HepG2 (cell line): ENCODE measurements at regions not wholly inside any gene's neighbourhood (a gene's known extent, or its start where the extent isn't known, plus 50 kb on each side); places are given as distances from the start of the nearest gene placed in this dataset.

Experiments used
- ATAC-seq: fragments of 200-7000 bp; cut with Tn5 transposase; 3 replicates; pipeline ENCODE4 v1.9.1; 2020; ENCODE audit warnings: mild to moderate bottlenecking, moderate library complexity
- BruUV-seq: library from RNA; stranded (reverse); fragments of 400-500 nt; replicated peaks from 2 replicates; lab custom pipeline; 2021; lab: Mats Ljungman, UMichigan
- CTCF ChIA-PET: fragments of 300-600 bp; formaldehyde crosslinking; extraction: SDS; loops from one replicate; lab custom pipeline; 2021; ENCODE audit warnings: low total read pairs, inconsistent platforms, low intra/inter-chr PET ratio; lab: Yijun Ruan, JAX
- POLR2A ChIA-PET: fragments of 350-600 bp; sonication (Branson Sonifier 250); formaldehyde crosslinking; loops from one replicate; lab custom pipeline; 2020; ENCODE audit warnings: antibody characterized with exemption, inconsistent platforms; lab: Yijun Ruan, JAX
- DNase-seq: peaks from one replicate; pipeline ENCODE4 v3.0.0-alpha.2; 2015; ENCODE audit warnings: low spot score
- FAIRE-seq: peaks from 3 replicates; lab custom pipeline; 2011; peaks lifted over from hg19 to GRCh38; lab: Jason Lieb, UNC
- H2AFZ ChIP-seq: one replicate; pipeline ENCODE4 v1.6.1; 2011; ENCODE audit warnings: low read length, inconsistent platforms
- H3K27ac ChIP-seq: fragments of 300-600 bp; 3 replicates; pipeline ENCODE4 v1.8.0; 2011; ENCODE audit warnings: mixed run types, mild to moderate bottlenecking, mixed read lengths, low read length, inconsistent platforms; ENCODE audit not compliant: insufficient read depth; ENCODE audit errors: extremely low read length
- H3K27me3 ChIP-seq, 2 experiments: fragments of 200-600 bp in 1 of 2; 2 replicates in 1 of 2; 3 replicates in 1 of 2; pipeline versions ENCODE4 v1.6.0 to v1.8.0; 2011; ENCODE audit warnings: low read length in 2 of 2, mild to moderate bottlenecking in 2 of 2, moderate library complexity in 2 of 2, inconsistent platforms in 1 of 2; ENCODE audit not compliant: insufficient read depth in 2 of 2, control insufficient read depth in 1 of 2
- H3K36me3 ChIP-seq, 2 experiments: fragments of 200-600 bp in 1 of 2; replicated peaks in 1 of 2; 2 replicates in 1 of 2; 3 replicates in 1 of 2; pipeline versions ENCODE4 v1.5.1 to v1.8.0; 2011; ENCODE audit warnings: low read length in 2 of 2, inconsistent platforms in 1 of 2; ENCODE audit not compliant: insufficient read depth in 2 of 2, control insufficient read depth in 1 of 2
- H3K4me1 ChIP-seq: 2 replicates; pipeline ENCODE4 v1.5.1; 2012; ENCODE audit warnings: low read length, inconsistent platforms; ENCODE audit not compliant: insufficient read depth
- H3K4me2 ChIP-seq: 2 replicates; pipeline ENCODE4 v1.6.0; 2011; ENCODE audit warnings: low read depth, low read length, inconsistent platforms
- H3K4me3 ChIP-seq, 3 experiments: fragments of 200-600 bp in 1 of 3; sonication (generic), shearing (Covaris generic) in 1 of 3; replicated peaks in 1 of 3; 2 replicates each; pipeline ENCODE4 v1.5.1; 2011 to 2016; ENCODE audit warnings: low read length in 3 of 3, inconsistent platforms in 2 of 3, low read depth in 2 of 3, mild to moderate bottlenecking in 2 of 3, control low read depth in 1 of 3, mixed read lengths in 1 of 3; ENCODE audit not compliant: insufficient read depth in 1 of 3
- H3K79me2 ChIP-seq: one replicate; pipeline ENCODE4 v1.6.1; 2011; ENCODE audit warnings: low read length, inconsistent platforms; ENCODE audit not compliant: insufficient read depth
- H3K9ac ChIP-seq: 2 replicates; pipeline ENCODE4 v1.6.0; 2011; ENCODE audit warnings: mild to moderate bottlenecking, low read depth, low read length, inconsistent platforms; ENCODE audit not compliant: insufficient read depth
- H3K9me3 ChIP-seq: 2 replicates; pipeline ENCODE4 v1.5.1; 2012; ENCODE audit warnings: mild to moderate bottlenecking, low read length
- H4K20me1 ChIP-seq: 2 replicates; pipeline ENCODE4 v1.6.0; 2011; ENCODE audit warnings: inconsistent platforms, mild to moderate bottlenecking, low read length, moderate library complexity; ENCODE audit not compliant: insufficient read depth
- ARHGAP35 ChIP-seq: sonication (generic); formaldehyde crosslinking; IDR thresholded peaks from 2 replicates; pipeline ENCODE4 v1.9.0; 2022; ENCODE audit warnings: mild to moderate bottlenecking, inconsistent platforms, moderate library complexity, missing genetic modification reagents, borderline replicate concordance
- NFYC ChIP-seq: IDR thresholded peaks from 2 replicates; pipeline ENCODE4 v1.6.1; 2016; ENCODE audit warnings: missing genetic modification reagents, missing compliant biosample characterization
- PTBP1 ChIP-seq: fragments of 200-400 bp; formaldehyde crosslinking; IDR thresholded peaks from 2 replicates; pipeline ENCODE4 v1.6.1; 2018; ENCODE audit warnings: low read length, low read depth; ENCODE audit not compliant: poor library complexity, severe bottlenecking
- SMAD3 ChIP-seq: sonication (generic); formaldehyde crosslinking; IDR thresholded peaks from 2 replicates; pipeline ENCODE4 v1.4.0; 2020; ENCODE audit warnings: missing genetic modification reagents
- TOPORS ChIP-seq: sonication (generic); formaldehyde crosslinking; IDR thresholded peaks from 2 replicates; pipeline ENCODE4 v1.8.0; 2023; ENCODE audit warnings: mild to moderate bottlenecking, missing genetic modification reagents
- WGBS: methylation state at CpG from one replicate; pipeline ENCODE4 v1.1.6; 2017; ENCODE audit warnings: low lambda C conversion rate; 5-methylcytosine and 5-hydroxymethylcytosine counted together
- in situ Hi-C: cut with HindIII; loops from 2 replicates; pipeline ENCODE4 v1.10.0; 2017; ENCODE audit warnings: low pct_unique_long_range_greater_than_20kb; ENCODE audit not compliant: extremely low pct_ligation_motif_present
- intact Hi-C: fragments of 100-400 bp; cut with micrococcal nuclease; formaldehyde crosslinking; loops from one replicate; pipeline ENCODE4 v1.10.0; 2022; ENCODE audit not compliant: unreplicated experiment
- TF ChIP-seq, protein P1 (sequence below): IDR thresholded peaks from 2 replicates; pipeline ENCODE4 v1.6.1; 2016
- TF ChIP-seq, protein P2 (sequence below): sonication (generic); formaldehyde crosslinking; IDR thresholded peaks from 2 replicates; pipeline ENCODE4 v1.4.0; 2020; ENCODE audit warnings: mild to moderate bottlenecking, missing genetic modification reagents

DNA sequence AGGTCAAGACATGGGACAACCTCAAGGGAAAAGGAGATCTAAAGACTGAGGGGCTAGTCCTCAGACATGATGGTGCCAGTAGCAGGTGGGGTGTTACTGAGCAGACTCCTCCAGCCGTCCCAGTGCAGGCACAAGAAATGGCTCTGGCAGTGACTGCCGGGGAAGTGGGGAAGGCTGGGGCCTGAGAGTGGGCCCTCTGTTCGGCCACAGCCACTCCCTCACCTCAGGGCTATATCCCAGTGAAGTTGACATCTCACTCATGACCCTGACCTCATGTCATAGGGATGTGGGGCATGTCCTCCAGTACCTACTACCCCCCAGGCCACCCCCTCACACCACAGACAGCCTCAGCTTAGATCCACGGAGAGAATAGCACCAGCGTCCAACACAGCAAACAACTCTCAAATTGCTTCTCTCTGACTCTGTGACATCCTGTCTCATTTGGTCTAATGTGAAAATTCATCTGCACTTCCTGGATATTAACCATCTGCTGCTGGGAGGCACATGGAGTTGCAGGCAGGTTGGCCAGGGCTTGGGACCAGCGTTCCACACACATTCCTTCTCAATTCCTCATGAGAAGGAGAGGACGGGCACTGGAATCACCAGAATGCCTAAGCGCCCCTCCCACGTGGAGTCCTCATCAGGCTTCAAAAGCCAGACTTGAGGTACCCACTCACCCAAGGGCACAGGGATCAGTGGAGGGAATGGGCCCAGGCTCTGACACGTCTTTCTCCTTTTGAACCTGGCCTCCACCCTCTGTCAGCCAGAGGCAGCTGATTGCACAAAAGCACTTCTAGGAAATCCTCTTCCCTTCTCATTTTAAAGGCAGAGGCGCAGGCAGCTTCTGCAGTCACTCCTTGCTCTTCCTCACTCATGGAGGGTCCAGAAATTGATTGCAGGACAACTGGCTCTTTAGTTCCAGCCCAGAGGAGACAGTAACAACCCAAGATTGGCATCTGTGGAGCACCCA lies 163.6 kb upstream of the CST7 start:
- TF ChIP-seq ARHGAP35 (CRISPR knock-in tag) (no peak), PTBP1 (no peak), NFYC (CRISPR knock-in tag) (no peak), SMAD3 (CRISPR knock-in tag) (no peak), TOPORS (CRISPR knock-in tag) (no peak)
- TF ChIP-seq, protein P1, sequence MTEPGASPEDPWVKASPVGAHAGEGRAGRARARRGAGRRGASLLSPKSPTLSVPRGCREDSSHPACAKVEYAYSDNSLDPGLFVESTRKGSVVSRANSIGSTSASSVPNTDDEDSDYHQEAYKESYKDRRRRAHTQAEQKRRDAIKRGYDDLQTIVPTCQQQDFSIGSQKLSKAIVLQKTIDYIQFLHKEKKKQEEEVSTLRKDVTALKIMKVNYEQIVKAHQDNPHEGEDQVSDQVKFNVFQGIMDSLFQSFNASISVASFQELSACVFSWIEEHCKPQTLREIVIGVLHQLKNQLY (CRISPR knock-in tag): no peak
- TF ChIP-seq, protein P2, sequence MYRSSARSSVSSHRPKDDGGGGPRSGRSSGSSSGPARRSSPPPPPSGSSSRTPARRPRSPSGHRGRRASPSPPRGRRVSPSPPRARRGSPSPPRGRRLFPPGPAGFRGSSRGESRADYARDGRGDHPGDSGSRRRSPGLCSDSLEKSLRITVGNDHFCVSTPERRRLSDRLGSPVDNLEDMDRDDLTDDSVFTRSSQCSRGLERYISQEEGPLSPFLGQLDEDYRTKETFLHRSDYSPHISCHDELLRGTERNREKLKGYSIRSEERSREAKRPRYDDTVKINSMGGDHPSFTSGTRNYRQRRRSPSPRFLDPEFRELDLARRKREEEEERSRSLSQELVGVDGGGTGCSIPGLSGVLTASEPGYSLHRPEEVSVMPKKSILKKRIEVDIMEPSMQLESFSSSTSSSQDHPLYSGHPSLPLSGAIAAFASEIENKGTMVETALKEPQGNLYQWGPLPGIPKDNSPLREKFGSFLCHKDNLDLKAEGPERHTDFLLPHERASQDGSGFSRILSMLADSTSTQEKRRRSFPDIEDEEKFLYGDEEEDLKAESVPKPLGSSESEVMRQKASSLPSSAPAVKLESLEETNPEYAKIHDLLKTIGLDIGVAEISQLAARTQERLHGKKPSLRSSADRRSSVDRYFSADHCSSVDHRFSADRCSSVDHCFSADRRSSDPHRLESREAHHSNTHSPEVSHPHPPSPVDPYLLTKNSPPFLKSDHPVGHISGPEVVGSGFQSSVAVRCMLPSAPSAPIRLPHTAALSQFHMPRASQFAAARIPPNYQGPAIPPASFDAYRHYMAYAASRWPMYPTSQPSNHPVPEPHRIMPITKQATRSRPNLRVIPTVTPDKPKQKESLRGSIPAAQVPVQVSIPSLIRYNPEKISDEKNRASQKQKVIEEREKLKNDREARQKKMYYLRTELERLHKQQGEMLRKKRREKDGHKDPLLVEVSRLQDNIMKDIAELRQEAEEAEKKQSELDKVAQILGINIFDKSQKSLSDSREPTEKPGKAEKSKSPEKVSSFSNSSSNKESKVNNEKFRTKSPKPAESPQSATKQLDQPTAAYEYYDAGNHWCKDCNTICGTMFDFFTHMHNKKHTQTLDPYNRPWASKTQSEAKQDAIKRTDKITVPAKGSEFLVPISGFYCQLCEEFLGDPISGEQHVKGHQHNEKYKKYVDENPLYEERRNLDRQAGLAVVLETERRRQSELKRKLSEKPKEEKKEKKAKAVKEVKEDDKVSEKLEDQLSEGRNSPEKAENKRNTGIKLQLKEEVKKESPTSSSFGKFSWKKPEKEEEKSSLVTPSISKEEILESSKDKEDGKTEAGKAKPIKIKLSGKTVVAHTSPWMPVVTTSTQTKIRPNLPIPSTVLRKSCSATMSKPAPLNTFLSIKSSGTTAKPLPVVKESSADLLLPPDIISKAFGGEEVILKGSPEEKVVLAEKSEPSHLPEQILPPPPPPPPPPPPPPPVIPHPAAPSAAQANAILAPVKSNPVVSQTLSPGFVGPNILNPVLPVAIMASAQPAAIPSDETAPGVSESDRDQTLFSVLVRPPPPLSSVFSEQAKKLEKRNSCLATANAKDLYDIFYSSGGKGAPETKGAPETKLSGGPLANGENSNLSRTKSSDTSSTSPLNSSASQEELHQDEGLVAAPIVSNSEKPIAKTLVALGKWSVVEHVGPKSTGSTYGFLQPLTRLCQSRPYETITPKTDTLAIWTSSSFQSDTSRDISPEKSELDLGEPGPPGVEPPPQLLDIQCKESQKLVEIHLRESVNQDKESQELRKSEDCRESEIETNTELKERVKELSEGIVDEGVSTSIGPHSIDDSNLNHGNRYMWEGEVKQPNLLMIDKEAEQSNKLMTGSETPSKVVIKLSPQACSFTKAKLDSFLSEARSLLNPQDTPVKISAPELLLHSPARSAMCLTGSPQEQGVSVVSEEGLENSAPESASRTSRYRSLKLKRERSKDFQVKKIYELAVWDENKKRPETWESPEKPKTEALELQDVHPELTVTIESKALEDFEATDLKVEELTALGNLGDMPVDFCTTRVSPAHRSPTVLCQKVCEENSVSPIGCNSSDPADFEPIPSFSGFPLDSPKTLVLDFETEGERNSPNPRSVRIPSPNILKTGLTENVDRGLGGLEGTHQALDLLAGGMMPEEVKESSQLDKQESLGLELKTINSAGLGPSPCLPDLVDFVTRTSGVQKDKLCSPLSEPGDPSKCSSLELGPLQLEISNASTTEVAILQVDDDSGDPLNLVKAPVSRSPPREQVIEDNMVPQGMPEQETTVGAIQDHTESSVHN (CRISPR knock-in tag): no peak
- TF ChIP-seq, all 625 proteins: peak for 0
- Histone ChIP-seq H3K36me3 (no peaks in the 10 kb centered on the region), H3K9ac (no peak overlapping the region), H3K4me3 (no peak overlapping the region), H3K79me2 (no peaks in the 10 kb centered on the region), H3K27ac (no peak overlapping the region), H4K20me1 (no peaks in the 10 kb centered on the region), H3K4me2 (no peak overlapping the region), H2AFZ (no peak overlapping the region), H3K27me3 (peaks cover 2 to 9% of the 10 kb centered on the region in 2 experiments; a peak in 2 of 5 replicates), H3K4me1 (no peaks in the 10 kb centered on the region), H3K9me3 (no peaks in the 10 kb centered on the region)
- POLR2A ChIA-PET: no interaction called here
- CTCF ChIA-PET: no interaction called here
- FAIRE-seq (no peak), ATAC-seq (no peak), DNase-seq (no peak)
- intact Hi-C loops: no loop called here
- no TSS peak for BruUV-seq
- 7% methylated on average over 11 of the region's 11 CpGs for WGBS
- in situ Hi-C loops: loop anchor here (5.0 kb wide), 1 partner anchor 132 kb away; no protein-coding TSS in a partner anchor
